Lower leg skin (tissue), 4 donors: ENCODE measurements at regions not wholly inside any gene's neighbourhood (a gene's known extent, or its start where the extent isn't known, plus 50 kb on each side); places are given as distances from the start of the nearest gene placed in this dataset.

Source experiments
- DNase-seq, 2 donors: peaks; one replicate each; pipeline ENCODE4 v3.0.0-alpha.2; 2019; ENCODE audit warnings: low spot score in 2 of 2
- H3K4me3 ChIP-seq: fragments of 200-600 bp; sonication (generic); 2 replicates; pipeline ENCODE4 v1.5.1; 2017; ENCODE audit warnings: mild to moderate bottlenecking, low read depth; ENCODE audit not compliant: poor library complexity, severe bottlenecking
- POLR2A ChIP-seq, 2 donors: fragments of 450-650 bp; IDR thresholded peaks; one replicate each; pipeline ENCODE4 v1.6.1; 2016 to 2017; ENCODE audit warnings: antibody characterized with exemption in 2 of 2, mild to moderate bottlenecking in 1 of 2, moderate library complexity in 1 of 2
- whole genome bisulfite sequencing, 2 donors: methylation state at CpG; one replicate each; pipeline ENCODE4 v1.1.5; 2018; 5-methylcytosine and 5-hydroxymethylcytosine counted together
- intact Hi-C: fragments of 100-400 bp; cut with DNase I; formaldehyde crosslinking; loops from one replicate; pipeline ENCODE4 v1.15.0; 2023; ENCODE audit warnings: low total_unique reads
- TF ChIP-seq, protein P1 (sequence below), 3 donors: fragments of 450-650 bp; IDR thresholded peaks; one replicate each; pipeline ENCODE4 v1.5.1; 2016; ENCODE audit warnings: antibody characterized with exemption in 3 of 3, mild to moderate bottlenecking in 3 of 3, moderate library complexity in 2 of 3

DNA sequence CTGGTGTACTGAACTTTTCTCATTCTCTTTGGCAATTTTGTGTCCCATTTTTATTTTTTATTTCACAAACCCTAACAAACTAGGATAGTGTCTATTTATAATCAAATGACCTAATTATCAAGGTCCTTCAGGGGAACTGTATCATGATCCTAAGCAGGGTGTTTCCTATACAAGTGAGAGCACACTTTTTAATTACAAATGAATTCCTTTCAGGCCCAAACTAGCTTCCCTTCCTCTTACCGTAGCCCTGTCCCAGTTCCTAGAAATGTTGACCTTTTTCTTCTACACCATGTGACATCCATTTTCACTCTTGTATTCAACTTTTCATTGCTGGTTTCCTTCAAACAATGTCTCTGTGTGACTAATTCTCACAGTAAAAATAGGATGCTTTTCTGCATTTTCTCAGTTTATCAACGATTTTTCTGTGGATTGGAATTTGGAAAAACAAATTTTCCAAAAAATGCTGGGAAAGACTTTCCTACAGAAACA, 411.4 kb downstream of the CCDC91 start:
- TF ChIP-seq, protein P1, sequence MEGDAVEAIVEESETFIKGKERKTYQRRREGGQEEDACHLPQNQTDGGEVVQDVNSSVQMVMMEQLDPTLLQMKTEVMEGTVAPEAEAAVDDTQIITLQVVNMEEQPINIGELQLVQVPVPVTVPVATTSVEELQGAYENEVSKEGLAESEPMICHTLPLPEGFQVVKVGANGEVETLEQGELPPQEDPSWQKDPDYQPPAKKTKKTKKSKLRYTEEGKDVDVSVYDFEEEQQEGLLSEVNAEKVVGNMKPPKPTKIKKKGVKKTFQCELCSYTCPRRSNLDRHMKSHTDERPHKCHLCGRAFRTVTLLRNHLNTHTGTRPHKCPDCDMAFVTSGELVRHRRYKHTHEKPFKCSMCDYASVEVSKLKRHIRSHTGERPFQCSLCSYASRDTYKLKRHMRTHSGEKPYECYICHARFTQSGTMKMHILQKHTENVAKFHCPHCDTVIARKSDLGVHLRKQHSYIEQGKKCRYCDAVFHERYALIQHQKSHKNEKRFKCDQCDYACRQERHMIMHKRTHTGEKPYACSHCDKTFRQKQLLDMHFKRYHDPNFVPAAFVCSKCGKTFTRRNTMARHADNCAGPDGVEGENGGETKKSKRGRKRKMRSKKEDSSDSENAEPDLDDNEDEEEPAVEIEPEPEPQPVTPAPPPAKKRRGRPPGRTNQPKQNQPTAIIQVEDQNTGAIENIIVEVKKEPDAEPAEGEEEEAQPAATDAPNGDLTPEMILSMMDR (IDR thresholded peaks at IDR 0.05): no peak
- no peak for TF ChIP-seq POLR2A (IDR thresholded peaks at IDR 0.05)
- H3K4me3 ChIP-seq: no peak overlapping the region
- intact Hi-C loops: no loop called here
- WGBS, 2 donors: 23 to 41% methylated on average over 2 of the region's 2 CpGs
- no peak for DNase-seq

DNA sequence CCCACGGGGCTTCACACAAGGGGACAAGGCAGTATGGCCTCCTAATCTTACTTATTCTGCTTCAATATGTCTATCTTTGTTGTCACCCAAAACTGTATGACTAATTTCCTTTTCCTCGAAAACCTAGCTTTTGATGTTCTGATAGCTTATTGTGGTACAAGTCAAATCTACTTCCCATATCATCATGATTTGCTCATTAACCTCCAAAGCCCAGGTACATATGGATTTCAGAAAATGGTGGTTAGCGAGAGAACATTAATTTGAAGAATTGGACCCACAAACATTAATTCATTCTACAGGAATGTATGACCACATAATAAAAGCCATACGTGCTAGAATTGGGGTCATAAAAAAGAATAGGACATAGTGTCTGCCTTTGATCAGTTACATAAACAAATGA, 412.5 kb downstream of the CCDC91 start:
- no peak for TF ChIP-seq POLR2A (IDR thresholded peaks at IDR 0.05)
- TF ChIP-seq, protein P1 (IDR thresholded peaks at IDR 0.05): no peak
- 80 to 84% methylated on average over 4 of the region's 4 CpGs for WGBS, 2 donors
- H3K4me3 ChIP-seq: no peak overlapping the region
- DNase-seq: no peak
- intact Hi-C loops: no loop called here

DNA sequence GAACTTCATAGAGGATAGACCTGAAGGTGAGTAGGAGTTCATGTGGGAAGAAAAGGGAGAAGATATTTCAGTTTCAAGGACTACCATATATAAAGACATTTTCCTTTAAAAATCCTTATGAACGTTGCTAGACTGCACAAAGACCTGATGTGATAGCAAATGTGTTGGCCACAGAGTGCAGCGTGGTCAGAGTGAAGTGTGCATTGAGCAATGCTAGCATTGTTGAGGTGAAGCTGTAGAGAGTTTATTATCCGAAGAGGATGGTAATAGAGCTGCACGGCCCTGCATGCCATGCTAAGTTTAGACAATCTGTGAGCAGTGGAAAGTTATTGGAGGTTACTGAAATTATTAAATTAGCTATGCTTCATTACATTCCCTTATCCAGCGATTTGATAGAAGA, 413.0 kb downstream of the CCDC91 start:
- no peak for DNase-seq
- WGBS, 2 donors: 83 to 85% methylated on average over 5 of the region's 5 CpGs
- H3K4me3 ChIP-seq: no peak overlapping the region
- intact Hi-C loops: no loop called here
- no peak for TF ChIP-seq POLR2A (IDR thresholded peaks at IDR 0.05)
- TF ChIP-seq, protein P1 (IDR thresholded peaks at IDR 0.05): no peak

DNA sequence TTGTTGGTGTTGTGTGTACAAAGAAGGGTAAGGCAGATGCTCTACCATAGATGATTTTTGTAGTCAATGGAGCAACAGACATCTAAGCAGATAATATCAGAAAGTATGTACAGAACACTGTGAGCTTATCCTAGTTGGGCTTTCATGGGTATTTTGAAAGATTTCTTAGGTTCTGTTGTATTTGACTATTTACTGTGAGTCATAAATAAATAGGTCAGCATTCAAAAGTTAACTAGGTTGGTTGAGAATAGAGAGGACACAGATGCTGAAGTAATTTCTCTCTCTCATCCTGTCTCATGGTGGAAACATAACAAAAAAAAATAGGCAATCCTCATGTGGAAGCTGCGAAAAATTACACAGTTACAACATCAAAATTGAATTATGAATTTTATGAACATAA, 413.5 kb downstream of the CCDC91 start:
- TF ChIP-seq, protein P1 (IDR thresholded peaks at IDR 0.05): no peak
- TF ChIP-seq POLR2A (IDR thresholded peaks at IDR 0.05): no peak
- no peak overlapping the region for H3K4me3 ChIP-seq
- intact Hi-C loops: no loop called here
- no peak for DNase-seq
- 79 to 82% methylated on average over 1 of the region's 1 CpG for WGBS, 2 donors

GRCh38 chr12:28604240-28604639, 414.0 kb downstream of the CCDC91 start:
- TF ChIP-seq, protein P1 (IDR thresholded peaks at IDR 0.05): no peak
- TF ChIP-seq POLR2A (IDR thresholded peaks at IDR 0.05): no peak
- WGBS, 2 donors: 63 to 67% methylated on average over 1 of the region's 1 CpG
- intact Hi-C loops: no loop called here
- H3K4me3 ChIP-seq: no peak overlapping the region
- DNase-seq: no peak

GRCh38 chr12:28606967-28607557, 416.8 kb downstream of the CCDC91 start:
- intact Hi-C loops: no loop called here
- no peak overlapping the region for H3K4me3 ChIP-seq
- no peak for TF ChIP-seq POLR2A (IDR thresholded peaks at IDR 0.05)
- no peak for DNase-seq
- 74 to 76% methylated on average over 1 of the region's 1 CpG for WGBS, 2 donors
